ENCODE measurements at regions not wholly inside any gene's neighbourhood (a gene's known extent, or its start where the extent isn't known, plus 50 kb on each side); places are given as distances from the start of the nearest gene placed in this dataset.

DNA sequence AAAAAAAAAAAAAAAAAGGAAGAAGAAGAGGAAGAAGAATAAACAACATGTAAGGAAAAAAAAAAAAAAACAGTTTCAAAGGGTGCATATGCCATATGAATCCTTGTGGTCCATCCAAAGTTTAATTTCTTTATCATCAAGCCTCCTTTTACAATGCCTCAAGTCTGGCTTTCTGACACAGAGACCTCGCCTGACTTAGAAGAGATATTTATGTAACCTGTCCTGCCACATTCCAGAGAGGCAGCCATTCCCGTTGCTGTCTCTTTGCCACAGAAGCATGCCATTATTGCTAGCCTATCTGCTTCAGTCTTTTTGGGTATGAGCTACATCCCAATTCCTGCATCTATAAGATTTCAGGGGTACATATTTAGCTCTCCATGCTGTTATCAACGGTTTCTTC, 596.7 kb upstream of the ATP2B1 start:
- no peak for TF ChIP-seq POLR2A (IDR thresholded peaks at IDR 0.05)
- TF ChIP-seq, protein P1, sequence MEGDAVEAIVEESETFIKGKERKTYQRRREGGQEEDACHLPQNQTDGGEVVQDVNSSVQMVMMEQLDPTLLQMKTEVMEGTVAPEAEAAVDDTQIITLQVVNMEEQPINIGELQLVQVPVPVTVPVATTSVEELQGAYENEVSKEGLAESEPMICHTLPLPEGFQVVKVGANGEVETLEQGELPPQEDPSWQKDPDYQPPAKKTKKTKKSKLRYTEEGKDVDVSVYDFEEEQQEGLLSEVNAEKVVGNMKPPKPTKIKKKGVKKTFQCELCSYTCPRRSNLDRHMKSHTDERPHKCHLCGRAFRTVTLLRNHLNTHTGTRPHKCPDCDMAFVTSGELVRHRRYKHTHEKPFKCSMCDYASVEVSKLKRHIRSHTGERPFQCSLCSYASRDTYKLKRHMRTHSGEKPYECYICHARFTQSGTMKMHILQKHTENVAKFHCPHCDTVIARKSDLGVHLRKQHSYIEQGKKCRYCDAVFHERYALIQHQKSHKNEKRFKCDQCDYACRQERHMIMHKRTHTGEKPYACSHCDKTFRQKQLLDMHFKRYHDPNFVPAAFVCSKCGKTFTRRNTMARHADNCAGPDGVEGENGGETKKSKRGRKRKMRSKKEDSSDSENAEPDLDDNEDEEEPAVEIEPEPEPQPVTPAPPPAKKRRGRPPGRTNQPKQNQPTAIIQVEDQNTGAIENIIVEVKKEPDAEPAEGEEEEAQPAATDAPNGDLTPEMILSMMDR (IDR thresholded peaks at IDR 0.05 in 8 of 11, conservative IDR thresholded peaks at IDR 0.05 in 3 of 11): no peak

All from spleen (tissue), 7 donors.